GM13977 (cell line): ENCODE measurements at regions not wholly inside any gene's neighbourhood (a gene's known extent, or its start where the extent isn't known, plus 50 kb on each side); places are given as distances from the start of the nearest gene placed in this dataset.

Source experiments
- DNase-seq: peaks from one replicate; pipeline ENCODE4 v3.0.0; 2012; ENCODE audit warnings: low spot score
- CTCF ChIP-seq: IDR thresholded peaks from 2 replicates; pipeline ENCODE4 v1.5.1; 2012; ENCODE audit warnings: mild to moderate bottlenecking, control low read depth; ENCODE audit not compliant: insufficient read depth; ENCODE audit errors: extremely low read depth, missing control alignments
- in situ Hi-C: fragments of 300-500 bp; cut with MboI; formaldehyde crosslinking; loops from one replicate; pipeline ENCODE4 v1.12.0; 2022; ENCODE audit warnings: low sequenced_read_pairs, low pct_unique_long_range_greater_than_20kb, mixed read lengths, inconsistent platforms; ENCODE audit not compliant: unreplicated experiment

GRCh38 chr22:48636746-48637145 is 1190.9 kb downstream of the BRD1 start:
- no peak for TF ChIP-seq CTCF
- DNase-seq: no peak
- in situ Hi-C loops: no loop called here

GRCh38 chr22:48635816-48636215 is 1191.9 kb downstream of the BRD1 start:
- TF ChIP-seq CTCF: no peak
- in situ Hi-C loops: no loop called here
- no peak for DNase-seq

- TF ChIP-seq CTCF: no peak
- no peak for DNase-seq
- in situ Hi-C loops: no loop called here
These were observed 1192.6 kb downstream of the BRD1 start for GRCh38 chr22:48635031-48635430.

- TF ChIP-seq CTCF: no peak
- no peak for DNase-seq
- in situ Hi-C loops: no loop called here
These were observed 1193.5 kb downstream of the BRD1 start for GRCh38 chr22:48633996-48634836.

- TF ChIP-seq CTCF: no peak
- in situ Hi-C loops: no loop called here
- no peak for DNase-seq
These were observed 1194.9 kb downstream of the BRD1 start for GRCh38 chr22:48632646-48633246.

GRCh38 chr22:48631288-48631863 is 1196.3 kb downstream of the BRD1 start:
- no peak for TF ChIP-seq CTCF
- no peak for DNase-seq
- in situ Hi-C loops: no loop called here
